BJ (cell line): ENCODE measurements at regions not wholly inside any gene's neighbourhood (a gene's known extent, or its start where the extent isn't known, plus 50 kb on each side); places are given as distances from the start of the nearest gene placed in this dataset.

Experiments
- CTCF ChIA-PET: fragments of 350-600 bp; formaldehyde crosslinking; extraction: SDS; loops from one replicate; lab custom pipeline; 2021; ENCODE audit warnings: antibody characterized with exemption, inconsistent platforms; lab: Yijun Ruan, JAX
- POLR2A ChIA-PET: fragments of 300-600 bp; sonication (Branson Sonifier 250); formaldehyde crosslinking; extraction: SDS; loops from one replicate; lab custom pipeline; 2021; ENCODE audit warnings: antibody characterized with exemption; lab: Charles Lee
- DNase-seq: peaks from one replicate; pipeline ENCODE4 v3.0.0-alpha.2; 2011; ENCODE audit warnings: low read depth
- H3K27me3 ChIP-seq: 2 replicates; pipeline ENCODE4 v1.6.0; 2011; ENCODE audit warnings: low read length; ENCODE audit not compliant: control insufficient read depth, insufficient read depth
- H3K36me3 ChIP-seq: 2 replicates; pipeline ENCODE4 v1.5.1; 2011; ENCODE audit warnings: low read length; ENCODE audit not compliant: control insufficient read depth, insufficient read depth
- H3K4me3 ChIP-seq: 2 replicates; pipeline ENCODE4 v1.5.1; 2011; ENCODE audit warnings: low read depth, mild to moderate bottlenecking, control low read depth, low read length
- TF ChIP-seq, protein P1 (sequence below): IDR thresholded peaks from 2 replicates; pipeline ENCODE4 v1.5.1; 2011; ENCODE audit warnings: low read depth, mild to moderate bottlenecking, control low read depth, inconsistent platforms, low read length, moderate library complexity; ENCODE audit not compliant: insufficient read depth

- ChIA-PET CTCF (no interaction called here), POLR2A (no interaction called here)
- Histone ChIP-seq H3K36me3 (no peaks in the 10 kb centered on the region), H3K27me3 (no peaks in the 10 kb centered on the region), H3K4me3 (no peak overlapping the region)
- DNase-seq, result no peak
- TF ChIP-seq, protein P1, sequence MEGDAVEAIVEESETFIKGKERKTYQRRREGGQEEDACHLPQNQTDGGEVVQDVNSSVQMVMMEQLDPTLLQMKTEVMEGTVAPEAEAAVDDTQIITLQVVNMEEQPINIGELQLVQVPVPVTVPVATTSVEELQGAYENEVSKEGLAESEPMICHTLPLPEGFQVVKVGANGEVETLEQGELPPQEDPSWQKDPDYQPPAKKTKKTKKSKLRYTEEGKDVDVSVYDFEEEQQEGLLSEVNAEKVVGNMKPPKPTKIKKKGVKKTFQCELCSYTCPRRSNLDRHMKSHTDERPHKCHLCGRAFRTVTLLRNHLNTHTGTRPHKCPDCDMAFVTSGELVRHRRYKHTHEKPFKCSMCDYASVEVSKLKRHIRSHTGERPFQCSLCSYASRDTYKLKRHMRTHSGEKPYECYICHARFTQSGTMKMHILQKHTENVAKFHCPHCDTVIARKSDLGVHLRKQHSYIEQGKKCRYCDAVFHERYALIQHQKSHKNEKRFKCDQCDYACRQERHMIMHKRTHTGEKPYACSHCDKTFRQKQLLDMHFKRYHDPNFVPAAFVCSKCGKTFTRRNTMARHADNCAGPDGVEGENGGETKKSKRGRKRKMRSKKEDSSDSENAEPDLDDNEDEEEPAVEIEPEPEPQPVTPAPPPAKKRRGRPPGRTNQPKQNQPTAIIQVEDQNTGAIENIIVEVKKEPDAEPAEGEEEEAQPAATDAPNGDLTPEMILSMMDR, result no peak
Observed at GRCh38 chr7:109821156-109821555, 1251.5 kb downstream of the DNAJB9 start.

- TF ChIP-seq, protein P1, result no peak
- H3K27me3 ChIP-seq, result no peaks in the 10 kb centered on the region
- no peaks in the 10 kb centered on the region for H3K36me3 ChIP-seq
- ChIA-PET CTCF (no interaction called here), POLR2A (no interaction called here)
- DNase-seq, result no peak
- no peak overlapping the region for H3K4me3 ChIP-seq
Observed at GRCh38 chr7:109834851-109835250, 1256.1 kb upstream of the LRRN3 start.

GRCh38 chr7:109835577-109835976, 1255.3 kb upstream of the LRRN3 start:
- Histone ChIP-seq H3K27me3 (no peaks in the 10 kb centered on the region), H3K36me3 (no peaks in the 10 kb centered on the region), H3K4me3 (no peak overlapping the region)
- CTCF ChIA-PET, result no interaction called here
- POLR2A ChIA-PET, result no interaction called here
- TF ChIP-seq, protein P1, result no peak
- no peak for DNase-seq

- no peaks in the 10 kb centered on the region for H3K36me3 ChIP-seq
- POLR2A ChIA-PET, result no interaction called here
- H3K27me3 ChIP-seq, result no peaks in the 10 kb centered on the region
- CTCF ChIA-PET, result no interaction called here
- H3K4me3 ChIP-seq, result no peak overlapping the region
- TF ChIP-seq, protein P1, result no peak
- DNase-seq, result no peak
Observed at GRCh38 chr7:109836016-109836415, 1254.9 kb upstream of the LRRN3 start.

DNA sequence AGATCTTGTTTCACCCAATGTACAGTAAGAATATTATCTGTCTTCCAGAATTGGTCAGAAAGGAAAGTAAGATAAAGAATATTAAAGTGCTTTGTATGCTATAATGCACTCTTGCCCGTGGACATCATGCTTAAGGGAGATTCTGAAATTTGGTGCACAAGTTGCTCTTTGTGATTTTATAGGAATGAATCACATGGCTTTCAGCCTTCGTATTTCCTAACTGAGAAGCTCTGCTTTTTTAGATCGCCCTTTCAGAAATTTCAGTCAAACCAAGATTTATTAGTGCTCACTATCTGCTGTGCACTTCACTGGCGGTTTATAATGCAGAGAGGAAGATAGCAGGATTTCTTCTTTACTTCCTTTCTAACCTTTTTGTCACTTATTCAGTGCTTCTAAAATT, 1248.5 kb upstream of the LRRN3 start:
- TF ChIP-seq, protein P1, result no peak

More for the DNA sequence above, 1248.5 kb upstream of the LRRN3 start:
- Histone ChIP-seq H3K4me3 (no peak overlapping the region), H3K27me3 (no peaks in the 10 kb centered on the region), H3K36me3 (no peaks in the 10 kb centered on the region)
- ChIA-PET CTCF (interaction anchor here (0.6 kb wide), 1 partner anchor 16 kb away, joined by 3 read pairs; no protein-coding TSS in a partner anchor), POLR2A (no interaction called here)
- no peak for DNase-seq
